HEK293 (cell line): ENCODE measurements at regions not wholly inside any gene's neighbourhood (a gene's known extent, or its start where the extent isn't known, plus 50 kb on each side); places are given as distances from the start of the nearest gene placed in this dataset.

Experiments used
- CTCF ChIA-PET: fragments of 350-600 bp; formaldehyde crosslinking; extraction: SDS; loops from one replicate; lab custom pipeline; 2021; ENCODE audit warnings: antibody characterized with exemption; lab: Yijun Ruan, JAX
- POLR2A ChIA-PET: fragments of 300-600 bp; formaldehyde crosslinking; extraction: SDS; loops from one replicate; lab custom pipeline; 2020; ENCODE audit warnings: antibody characterized with exemption, inconsistent platforms; lab: Yijun Ruan, JAX
- H3K27ac ChIP-seq: fragments of 200-500 bp; sonication (Bioruptor generic); 2 replicates; pipeline ENCODE4 v1.5.1; 2014; ENCODE audit warnings: low read depth, low read length, control low read depth, inconsistent platforms; ENCODE audit errors: extremely low read depth
- H3K36me3 ChIP-seq, 2 experiments: fragments of 200-500 bp in 1 of 2; sonication (Bioruptor generic) in 1 of 2; 1 replicate in 1 of 2; 2 replicates in 1 of 2; pipeline ENCODE4 v1.5.1; 2014 to 2017; ENCODE audit warnings: inconsistent platforms in 2 of 2, low read length in 2 of 2; ENCODE audit not compliant: control insufficient read depth in 2 of 2, insufficient read depth in 1 of 2
- H3K4me1 ChIP-seq: fragments of 200-500 bp; sonication (Bioruptor generic); 2 replicates; pipeline ENCODE4 v1.5.1; 2014; ENCODE audit warnings: mild to moderate bottlenecking, low read length, inconsistent platforms; ENCODE audit not compliant: control insufficient read depth, insufficient read depth
- H3K4me3 ChIP-seq: 2 replicates; pipeline ENCODE4 v1.5.1; 2011; ENCODE audit warnings: low read depth, mild to moderate bottlenecking, control low read depth, low read length, moderate library complexity
- H3K9me3 ChIP-seq: fragments of 200-500 bp; sonication (Bioruptor generic); 2 replicates; pipeline ENCODE4 v1.5.1; 2014; ENCODE audit warnings: low read depth, low read length, inconsistent platforms; ENCODE audit not compliant: control insufficient read depth, insufficient read depth
- FEZF1 ChIP-seq: fragments of 450-650 bp; formaldehyde crosslinking; IDR thresholded peaks from 2 replicates; pipeline ENCODE4 v1.5.1; 2016; ENCODE audit warnings: missing biosample characterization, missing genetic modification characterization
- KLF16 ChIP-seq: fragments of 450-650 bp; formaldehyde crosslinking; IDR thresholded peaks from 2 replicates; pipeline ENCODE4 v1.5.1; 2017; ENCODE audit warnings: missing biosample characterization, missing genetic modification characterization
- SETDB1 ChIP-seq: IDR thresholded peaks from one replicate; pipeline ENCODE4 v1.6.1; 2017; ENCODE audit warnings: mild to moderate bottlenecking, low read length, moderate library complexity, mixed read lengths; ENCODE audit not compliant: insufficient read length
- SP3 ChIP-seq: fragments of 450-650 bp; formaldehyde crosslinking; IDR thresholded peaks from 2 replicates; pipeline ENCODE4 v1.5.1; 2016; ENCODE audit warnings: missing biosample characterization, missing genetic modification characterization
- SP7 ChIP-seq: fragments of 450-650 bp; formaldehyde crosslinking; IDR thresholded peaks from 2 replicates; pipeline ENCODE4 v1.5.1; 2016; ENCODE audit warnings: missing biosample characterization, missing genetic modification characterization
- YY2 ChIP-seq: fragments of 450-650 bp; formaldehyde crosslinking; IDR thresholded peaks from 2 replicates; pipeline ENCODE4 v1.5.1; 2016; ENCODE audit warnings: missing biosample characterization, missing genetic modification characterization
- ZNF10 ChIP-seq: fragments of 450-650 bp; formaldehyde crosslinking; IDR thresholded peaks from 2 replicates; pipeline ENCODE4 v1.5.1; 2017; ENCODE audit warnings: missing biosample characterization, missing genetic modification characterization
- ZNF133 ChIP-seq: fragments of 450-650 bp; formaldehyde crosslinking; IDR thresholded peaks from 2 replicates; pipeline ENCODE4 v1.5.1; 2016; ENCODE audit warnings: missing biosample characterization, missing genetic modification characterization
- ZNF391 ChIP-seq: fragments of 450-650 bp; formaldehyde crosslinking; IDR thresholded peaks from 2 replicates; pipeline ENCODE4 v1.5.1; 2016; ENCODE audit warnings: low read depth, missing biosample characterization, missing genetic modification characterization, borderline replicate concordance
- ZNF426 ChIP-seq: fragments of 450-650 bp; formaldehyde crosslinking; IDR thresholded peaks from 2 replicates; pipeline ENCODE4 v1.5.1; 2017; ENCODE audit warnings: missing biosample characterization, missing genetic modification characterization, mild to moderate bottlenecking, inconsistent platforms, moderate library complexity
- ZNF530 ChIP-seq: fragments of 450-650 bp; formaldehyde crosslinking; IDR thresholded peaks from 2 replicates; pipeline ENCODE4 v1.5.1; 2016; ENCODE audit warnings: low read depth, missing biosample characterization, missing genetic modification characterization
- ZNF561 ChIP-seq: fragments of 450-650 bp; IDR thresholded peaks from 2 replicates; pipeline ENCODE4 v1.5.1; 2018; ENCODE audit warnings: missing biosample characterization, missing genetic modification characterization, borderline replicate concordance
- ZNF629 ChIP-seq: fragments of 450-650 bp; formaldehyde crosslinking; IDR thresholded peaks from 2 replicates; pipeline ENCODE4 v1.5.1; 2017; ENCODE audit warnings: missing biosample characterization, missing genetic modification characterization
- ZNF670 ChIP-seq: fragments of 450-650 bp; formaldehyde crosslinking; IDR thresholded peaks from 2 replicates; pipeline ENCODE4 v1.5.1; 2016; ENCODE audit warnings: missing biosample characterization, missing genetic modification characterization, low read depth
- ZNF707 ChIP-seq: fragments of 450-650 bp; formaldehyde crosslinking; IDR thresholded peaks from 2 replicates; pipeline ENCODE4 v1.5.1; 2016; ENCODE audit warnings: missing biosample characterization, missing genetic modification characterization
- ZNF777 ChIP-seq: fragments of 450-650 bp; formaldehyde crosslinking; IDR thresholded peaks from 2 replicates; pipeline ENCODE4 v1.5.1; 2017; ENCODE audit warnings: missing biosample characterization, missing genetic modification characterization, borderline replicate concordance
- ZNF837 ChIP-seq: fragments of 450-650 bp; formaldehyde crosslinking; IDR thresholded peaks from 2 replicates; pipeline ENCODE4 v1.5.1; 2016; ENCODE audit warnings: missing biosample characterization, missing genetic modification characterization
- TF ChIP-seq, protein P1 (sequence below): fragments of 450-650 bp; formaldehyde crosslinking; IDR thresholded peaks from 2 replicates; pipeline ENCODE4 v1.5.1; 2016; ENCODE audit warnings: missing biosample characterization, missing genetic modification characterization
- TF ChIP-seq, protein P2 (sequence below): fragments of 450-650 bp; formaldehyde crosslinking; IDR thresholded peaks from 2 replicates; pipeline ENCODE4 v1.5.1; 2017; ENCODE audit warnings: missing biosample characterization, missing genetic modification characterization
- TF ChIP-seq, protein P3 (sequence below): fragments of 450-650 bp; formaldehyde crosslinking; IDR thresholded peaks from 2 replicates; pipeline ENCODE4 v1.5.1; 2016; ENCODE audit warnings: missing biosample characterization, missing genetic modification characterization, borderline replicate concordance
- TF ChIP-seq, protein P4 (sequence below): fragments of 450-650 bp; formaldehyde crosslinking; conservative IDR thresholded peaks from 2 replicates; pipeline ENCODE4 v1.5.1; 2016; ENCODE audit warnings: low read depth, missing biosample characterization, missing genetic modification characterization

DNA sequence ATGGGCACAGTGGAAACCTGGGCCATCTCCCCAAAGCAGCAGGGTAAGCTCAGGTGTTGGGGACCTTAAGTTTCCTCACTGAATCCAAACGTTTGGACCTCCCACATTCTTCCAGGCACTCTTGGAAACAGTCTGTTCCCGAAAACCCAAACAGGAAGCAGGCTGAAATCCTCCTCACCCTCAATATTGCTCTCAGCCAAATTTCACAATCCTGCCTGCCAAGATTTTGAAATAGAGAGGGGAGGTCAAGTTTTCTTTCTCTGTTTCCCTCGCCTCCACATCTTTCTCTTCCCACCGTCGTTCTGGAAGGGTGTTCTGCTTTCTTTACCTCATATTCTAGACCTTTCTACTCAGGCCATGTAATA, 392.0 kb upstream of the SASH1 start:
- H3K36me3 ChIP-seq = no peaks in the 10 kb centered on the region
- TF ChIP-seq ZNF777 (no peak), ZNF133 (no peak), ZNF530 (tag by site-specific recombination) (no peak), YY2 (tag by site-specific recombination) (no peak), ZNF561 (tag by site-specific recombination) (no peak), SETDB1 (no peak), FEZF1 (no peak), ZNF837 (tag by site-specific recombination) (no peak), KLF16 (tag by site-specific recombination) (no peak), ZNF629 (tag by site-specific recombination) (no peak), ZNF426 (tag by site-specific recombination) (no peak), ZNF10 (tag by site-specific recombination) (no peak), SP3 (tag by site-specific recombination) (no peak), ZNF707 (tag by site-specific recombination) (no peak), SP7 (no peak), ZNF670 (tag by site-specific recombination) (no peak)
- TF ChIP-seq, protein P1, sequence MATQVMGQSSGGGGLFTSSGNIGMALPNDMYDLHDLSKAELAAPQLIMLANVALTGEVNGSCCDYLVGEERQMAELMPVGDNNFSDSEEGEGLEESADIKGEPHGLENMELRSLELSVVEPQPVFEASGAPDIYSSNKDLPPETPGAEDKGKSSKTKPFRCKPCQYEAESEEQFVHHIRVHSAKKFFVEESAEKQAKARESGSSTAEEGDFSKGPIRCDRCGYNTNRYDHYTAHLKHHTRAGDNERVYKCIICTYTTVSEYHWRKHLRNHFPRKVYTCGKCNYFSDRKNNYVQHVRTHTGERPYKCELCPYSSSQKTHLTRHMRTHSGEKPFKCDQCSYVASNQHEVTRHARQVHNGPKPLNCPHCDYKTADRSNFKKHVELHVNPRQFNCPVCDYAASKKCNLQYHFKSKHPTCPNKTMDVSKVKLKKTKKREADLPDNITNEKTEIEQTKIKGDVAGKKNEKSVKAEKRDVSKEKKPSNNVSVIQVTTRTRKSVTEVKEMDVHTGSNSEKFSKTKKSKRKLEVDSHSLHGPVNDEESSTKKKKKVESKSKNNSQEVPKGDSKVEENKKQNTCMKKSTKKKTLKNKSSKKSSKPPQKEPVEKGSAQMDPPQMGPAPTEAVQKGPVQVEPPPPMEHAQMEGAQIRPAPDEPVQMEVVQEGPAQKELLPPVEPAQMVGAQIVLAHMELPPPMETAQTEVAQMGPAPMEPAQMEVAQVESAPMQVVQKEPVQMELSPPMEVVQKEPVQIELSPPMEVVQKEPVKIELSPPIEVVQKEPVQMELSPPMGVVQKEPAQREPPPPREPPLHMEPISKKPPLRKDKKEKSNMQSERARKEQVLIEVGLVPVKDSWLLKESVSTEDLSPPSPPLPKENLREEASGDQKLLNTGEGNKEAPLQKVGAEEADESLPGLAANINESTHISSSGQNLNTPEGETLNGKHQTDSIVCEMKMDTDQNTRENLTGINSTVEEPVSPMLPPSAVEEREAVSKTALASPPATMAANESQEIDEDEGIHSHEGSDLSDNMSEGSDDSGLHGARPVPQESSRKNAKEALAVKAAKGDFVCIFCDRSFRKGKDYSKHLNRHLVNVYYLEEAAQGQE = no peak
- TF ChIP-seq, protein P2, sequence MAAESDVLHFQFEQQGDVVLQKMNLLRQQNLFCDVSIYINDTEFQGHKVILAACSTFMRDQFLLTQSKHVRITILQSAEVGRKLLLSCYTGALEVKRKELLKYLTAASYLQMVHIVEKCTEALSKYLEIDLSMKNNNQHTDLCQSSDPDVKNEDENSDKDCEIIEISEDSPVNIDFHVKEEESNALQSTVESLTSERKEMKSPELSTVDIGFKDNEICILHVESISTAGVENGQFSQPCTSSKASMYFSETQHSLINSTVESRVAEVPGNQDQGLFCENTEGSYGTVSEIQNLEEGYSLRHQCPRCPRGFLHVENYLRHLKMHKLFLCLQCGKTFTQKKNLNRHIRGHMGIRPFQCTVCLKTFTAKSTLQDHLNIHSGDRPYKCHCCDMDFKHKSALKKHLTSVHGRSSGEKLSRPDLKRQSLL = no peak
- TF ChIP-seq, protein P3, sequence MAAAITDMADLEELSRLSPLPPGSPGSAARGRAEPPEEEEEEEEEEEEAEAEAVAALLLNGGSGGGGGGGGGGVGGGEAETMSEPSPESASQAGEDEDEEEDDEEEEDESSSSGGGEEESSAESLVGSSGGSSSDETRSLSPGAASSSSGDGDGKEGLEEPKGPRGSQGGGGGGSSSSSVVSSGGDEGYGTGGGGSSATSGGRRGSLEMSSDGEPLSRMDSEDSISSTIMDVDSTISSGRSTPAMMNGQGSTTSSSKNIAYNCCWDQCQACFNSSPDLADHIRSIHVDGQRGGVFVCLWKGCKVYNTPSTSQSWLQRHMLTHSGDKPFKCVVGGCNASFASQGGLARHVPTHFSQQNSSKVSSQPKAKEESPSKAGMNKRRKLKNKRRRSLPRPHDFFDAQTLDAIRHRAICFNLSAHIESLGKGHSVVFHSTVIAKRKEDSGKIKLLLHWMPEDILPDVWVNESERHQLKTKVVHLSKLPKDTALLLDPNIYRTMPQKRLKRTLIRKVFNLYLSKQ (tag by site-specific recombination) = no peak
- TF ChIP-seq, all 188 proteins: peak for 0
- no peak overlapping the region for H3K27ac ChIP-seq
- H3K4me3 ChIP-seq = no peak overlapping the region
- no peaks in the 10 kb centered on the region for H3K9me3 ChIP-seq
- POLR2A ChIA-PET = no interaction called here
- CTCF ChIA-PET = interaction anchor here (1.0 kb wide), 1 partner anchor 15 kb away, joined by 3 read pairs; no protein-coding TSS in a partner anchor
- no peaks in the 10 kb centered on the region for H3K4me1 ChIP-seq

DNA sequence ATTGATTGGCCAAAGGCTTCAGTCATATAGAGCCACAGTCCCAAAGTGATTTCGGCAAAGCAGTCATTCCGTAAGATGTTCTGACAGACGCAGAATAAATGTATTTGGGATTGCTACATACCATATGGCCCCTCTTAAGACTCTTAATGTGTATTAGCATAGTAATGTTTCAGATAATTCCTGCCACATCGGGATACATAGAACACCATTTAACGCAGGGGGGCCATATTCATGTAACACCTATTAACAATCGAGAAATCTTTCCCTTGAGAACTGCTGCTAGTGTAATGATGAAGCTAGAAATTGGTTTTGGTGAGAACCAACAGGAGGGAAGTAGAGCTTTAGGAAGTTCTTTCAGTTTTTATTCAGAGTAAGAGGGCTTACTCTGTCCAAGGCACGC, 390.9 kb upstream of the SASH1 start:
- Histone ChIP-seq H3K4me3 (no peak overlapping the region), H3K9me3 (no peaks in the 10 kb centered on the region), H3K4me1 (no peaks in the 10 kb centered on the region), H3K36me3 (no peaks in the 10 kb centered on the region), H3K27ac (no peak overlapping the region)
- ChIA-PET CTCF (no interaction called here), POLR2A (no interaction called here)
- TF ChIP-seq, protein P4, sequence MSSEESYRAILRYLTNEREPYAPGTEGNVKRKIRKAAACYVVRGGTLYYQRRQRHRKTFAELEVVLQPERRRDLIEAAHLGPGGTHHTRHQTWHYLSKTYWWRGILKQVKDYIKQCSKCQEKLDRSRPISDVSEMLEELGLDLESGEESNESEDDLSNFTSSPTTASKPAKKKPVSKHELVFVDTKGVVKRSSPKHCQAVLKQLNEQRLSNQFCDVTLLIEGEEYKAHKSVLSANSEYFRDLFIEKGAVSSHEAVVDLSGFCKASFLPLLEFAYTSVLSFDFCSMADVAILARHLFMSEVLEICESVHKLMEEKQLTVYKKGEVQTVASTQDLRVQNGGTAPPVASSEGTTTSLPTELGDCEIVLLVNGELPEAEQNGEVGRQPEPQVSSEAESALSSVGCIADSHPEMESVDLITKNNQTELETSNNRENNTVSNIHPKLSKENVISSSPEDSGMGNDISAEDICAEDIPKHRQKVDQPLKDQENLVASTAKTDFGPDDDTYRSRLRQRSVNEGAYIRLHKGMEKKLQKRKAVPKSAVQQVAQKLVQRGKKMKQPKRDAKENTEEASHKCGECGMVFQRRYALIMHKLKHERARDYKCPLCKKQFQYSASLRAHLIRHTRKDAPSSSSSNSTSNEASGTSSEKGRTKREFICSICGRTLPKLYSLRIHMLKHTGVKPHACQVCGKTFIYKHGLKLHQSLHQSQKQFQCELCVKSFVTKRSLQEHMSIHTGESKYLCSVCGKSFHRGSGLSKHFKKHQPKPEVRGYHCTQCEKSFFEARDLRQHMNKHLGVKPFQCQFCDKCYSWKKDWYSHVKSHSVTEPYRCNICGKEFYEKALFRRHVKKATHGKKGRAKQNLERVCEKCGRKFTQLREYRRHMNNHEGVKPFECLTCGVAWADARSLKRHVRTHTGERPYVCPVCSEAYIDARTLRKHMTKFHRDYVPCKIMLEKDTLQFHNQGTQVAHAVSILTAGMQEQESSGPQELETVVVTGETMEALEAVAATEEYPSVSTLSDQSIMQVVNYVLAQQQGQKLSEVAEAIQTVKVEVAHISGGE (tag by site-specific recombination) = no peak
- no peak for TF ChIP-seq ZNF391 (tag by site-specific recombination)
